PC-3 (cell line): ENCODE measurements at regions not wholly inside any gene's neighbourhood (a gene's known extent, or its start where the extent isn't known, plus 50 kb on each side); places are given as distances from the start of the nearest gene placed in this dataset.

Source experiments
- ATAC-seq: fragments of 200-7000 bp; cut with Tn5 transposase; 2 replicates; pipeline ENCODE4 v1.9.1; 2020; ENCODE audit warnings: mild to moderate bottlenecking, moderate library complexity
- BruUV-seq: library from RNA; stranded (reverse); fragments of 400-500 nt; replicated peaks from 2 replicates; lab custom pipeline; 2021; lab: Mats Ljungman, UMichigan
- CTCF ChIA-PET: fragments of 300-600 bp; sonication (Branson Sonifier 250); formaldehyde crosslinking; loops from one replicate; lab custom pipeline; 2022; ENCODE audit warnings: antibody characterized with exemption; lab: Charles Lee
- POLR2A ChIA-PET: fragments of 300-600 bp; sonication (Branson Sonifier 250); formaldehyde crosslinking; loops from one replicate; lab custom pipeline; 2022; ENCODE audit warnings: antibody characterized with exemption; ENCODE audit not compliant: unreplicated experiment; lab: Charles Lee
- DNase-seq: peaks from one replicate; pipeline ENCODE4 v3.0.0-alpha.2; 2015
- H2AFZ ChIP-seq: fragments of 300-600 bp; sonication (generic); 2 replicates; pipeline ENCODE4 v1.6.0; 2016; ENCODE audit warnings: antibody characterized with exemption, low read length
- H3F3A ChIP-seq: fragments of 300-600 bp; sonication (generic); one replicate; pipeline ENCODE4 v1.6.0; 2017; ENCODE audit warnings: antibody characterized with exemption, low read length, control low read depth, mild to moderate bottlenecking; ENCODE audit not compliant: unreplicated experiment
- H3K27ac ChIP-seq: fragments of 300-600 bp; sonication (generic); 2 replicates; pipeline ENCODE4 v1.5.1; 2016; ENCODE audit warnings: mild to moderate bottlenecking, low read length
- H3K27me3 ChIP-seq: fragments of 300-600 bp; sonication (generic); 2 replicates; pipeline ENCODE4 v1.6.1; 2016; ENCODE audit warnings: low read length, mixed read lengths
- H3K36me3 ChIP-seq: fragments of 300-600 bp; sonication (generic); 2 replicates; pipeline ENCODE4 v1.6.1; 2016; ENCODE audit warnings: low read depth, mixed run types, low read length, mixed read lengths
- H3K4me1 ChIP-seq: fragments of 300-600 bp; sonication (generic); 2 replicates; pipeline ENCODE4 v1.5.1; 2016; ENCODE audit warnings: low read length; ENCODE audit not compliant: insufficient read depth
- H3K4me2 ChIP-seq: fragments of 300-600 bp; sonication (generic); 2 replicates; pipeline ENCODE4 v1.6.0; 2016; ENCODE audit warnings: low read length
- H3K4me3 ChIP-seq: fragments of 300-600 bp; sonication (generic); 2 replicates; pipeline ENCODE4 v1.5.1; 2016; ENCODE audit warnings: mild to moderate bottlenecking, low read length, mixed read lengths
- H3K79me2 ChIP-seq: fragments of 300-600 bp; sonication (generic); 2 replicates; pipeline ENCODE4 v1.6.1; 2017; ENCODE audit warnings: low read length, mixed read lengths
- H3K9ac ChIP-seq: fragments of 300-600 bp; sonication (generic); 2 replicates; pipeline ENCODE4 v1.6.0; 2016; ENCODE audit warnings: mild to moderate bottlenecking, low read length
- H3K9me2 ChIP-seq: fragments of 300-600 bp; sonication (generic); replicated peaks from 2 replicates; pipeline ENCODE4 v1.6.1; 2016; ENCODE audit warnings: mixed run types, low read length, mixed read lengths
- H3K9me3 ChIP-seq: fragments of 300-600 bp; sonication (generic); 2 replicates; pipeline ENCODE4 v1.6.1; 2016; ENCODE audit warnings: low read length, mixed read lengths
- H4K20me1 ChIP-seq: fragments of 300-600 bp; sonication (generic); 2 replicates; pipeline ENCODE4 v1.6.1; 2016; ENCODE audit warnings: low read length, mixed read lengths
- EZH2 ChIP-seq: fragments of 300-600 bp; sonication (generic); IDR thresholded peaks from one replicate; pipeline ENCODE4 v1.6.1; 2017; ENCODE audit warnings: antibody characterized with exemption, mild to moderate bottlenecking, low read length; ENCODE audit not compliant: unreplicated experiment
- EZH2phosphoT487 ChIP-seq: fragments of 300-600 bp; sonication (generic); IDR thresholded peaks from 2 replicates; pipeline ENCODE4 v1.6.1; 2018; ENCODE audit warnings: mild to moderate bottlenecking, antibody characterized with exemption, low read length, borderline replicate concordance
- intact Hi-C: fragments of 100-400 bp; cut with micrococcal nuclease; formaldehyde crosslinking; loops from 2 replicates; pipeline ENCODE4 v1.9.0; 2023
- TF ChIP-seq, protein P1 (sequence below): fragments of 300-600 bp; sonication (generic); conservative IDR thresholded peaks from 2 replicates; pipeline ENCODE4 v1.5.1; 2017; ENCODE audit warnings: antibody characterized with exemption, low read depth, mild to moderate bottlenecking, low read length

DNA sequence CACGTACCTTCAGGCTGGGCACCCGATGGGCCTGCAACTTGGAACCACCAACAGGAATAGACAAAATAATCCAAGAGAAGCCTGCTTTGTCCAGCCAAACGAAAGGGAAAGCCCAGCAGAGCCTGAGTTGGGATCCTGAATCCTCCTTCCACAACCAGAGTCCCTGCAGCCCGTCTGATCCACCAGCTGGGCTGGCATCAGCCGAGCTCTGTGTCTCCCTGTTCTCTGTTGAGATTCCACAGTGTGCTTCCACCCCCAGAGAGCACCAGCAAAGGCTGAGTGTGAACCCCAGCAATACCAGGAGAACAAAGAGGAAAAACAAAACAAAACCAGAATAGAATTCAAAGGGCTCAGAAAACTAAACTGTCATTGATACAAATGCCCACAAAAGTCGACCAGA, 68.8 kb upstream of the PRNP start:
- H3K9me2 ChIP-seq: no peaks in the 10 kb centered on the region
- DNase-seq: no peak
- H2AFZ ChIP-seq: no peak overlapping the region
- H3K79me2 ChIP-seq: no peaks in the 10 kb centered on the region
- H3K4me2 ChIP-seq: no peak overlapping the region
- no peaks in the 10 kb centered on the region for H3K27me3 ChIP-seq
- intact Hi-C loops: loop anchor here (5.0 kb wide), 1 partner anchor 50 kb away; no protein-coding TSS in a partner anchor
- no peak for ATAC-seq
- peaks cover 10% of the 10 kb centered on the region for H3K4me1 ChIP-seq
- ChIA-PET POLR2A (no interaction called here), CTCF (no interaction called here)
- H3K9me3 ChIP-seq: no peaks in the 10 kb centered on the region
- TF ChIP-seq EZH2 (no peak), EZH2phosphoT487 (no peak)
- TF ChIP-seq, protein P1, sequence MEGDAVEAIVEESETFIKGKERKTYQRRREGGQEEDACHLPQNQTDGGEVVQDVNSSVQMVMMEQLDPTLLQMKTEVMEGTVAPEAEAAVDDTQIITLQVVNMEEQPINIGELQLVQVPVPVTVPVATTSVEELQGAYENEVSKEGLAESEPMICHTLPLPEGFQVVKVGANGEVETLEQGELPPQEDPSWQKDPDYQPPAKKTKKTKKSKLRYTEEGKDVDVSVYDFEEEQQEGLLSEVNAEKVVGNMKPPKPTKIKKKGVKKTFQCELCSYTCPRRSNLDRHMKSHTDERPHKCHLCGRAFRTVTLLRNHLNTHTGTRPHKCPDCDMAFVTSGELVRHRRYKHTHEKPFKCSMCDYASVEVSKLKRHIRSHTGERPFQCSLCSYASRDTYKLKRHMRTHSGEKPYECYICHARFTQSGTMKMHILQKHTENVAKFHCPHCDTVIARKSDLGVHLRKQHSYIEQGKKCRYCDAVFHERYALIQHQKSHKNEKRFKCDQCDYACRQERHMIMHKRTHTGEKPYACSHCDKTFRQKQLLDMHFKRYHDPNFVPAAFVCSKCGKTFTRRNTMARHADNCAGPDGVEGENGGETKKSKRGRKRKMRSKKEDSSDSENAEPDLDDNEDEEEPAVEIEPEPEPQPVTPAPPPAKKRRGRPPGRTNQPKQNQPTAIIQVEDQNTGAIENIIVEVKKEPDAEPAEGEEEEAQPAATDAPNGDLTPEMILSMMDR: no peak
- H3K27ac ChIP-seq: no peak overlapping the region
- H3K9ac ChIP-seq: no peak overlapping the region
- no peaks in the 10 kb centered on the region for H4K20me1 ChIP-seq
- no peaks in the 10 kb centered on the region for H3F3A ChIP-seq
- no TSS peak for BruUV-seq
- H3K4me3 ChIP-seq: no peak overlapping the region
- no peaks in the 10 kb centered on the region for H3K36me3 ChIP-seq

GRCh38 chr20:4617019-4617418, 69.2 kb upstream of the PRNP start:
- H3K9ac ChIP-seq: no peak overlapping the region
- TF ChIP-seq EZH2 (no peak), EZH2phosphoT487 (no peak)
- TF ChIP-seq, protein P1: no peak
- H3K27ac ChIP-seq: no peak overlapping the region
- no peaks in the 10 kb centered on the region for H3K9me3 ChIP-seq
- no peaks in the 10 kb centered on the region for H3K79me2 ChIP-seq
- BruUV-seq: no TSS peak
- H3K4me3 ChIP-seq: no peak overlapping the region
- no peaks in the 10 kb centered on the region for H3K27me3 ChIP-seq
- no peaks in the 10 kb centered on the region for H3F3A ChIP-seq
- DNase-seq (no peak), ATAC-seq (no peak)
- intact Hi-C loops: loop anchor here (5.0 kb wide), 1 partner anchor 50 kb away; no protein-coding TSS in a partner anchor
- H2AFZ ChIP-seq: no peak overlapping the region
- no peaks in the 10 kb centered on the region for H3K9me2 ChIP-seq
- no peaks in the 10 kb centered on the region for H3K36me3 ChIP-seq
- peaks cover 10% of the 10 kb centered on the region for H3K4me1 ChIP-seq
- POLR2A ChIA-PET: no interaction called here
- CTCF ChIA-PET: no interaction called here
- H4K20me1 ChIP-seq: no peaks in the 10 kb centered on the region
- no peak overlapping the region for H3K4me2 ChIP-seq

DNA sequence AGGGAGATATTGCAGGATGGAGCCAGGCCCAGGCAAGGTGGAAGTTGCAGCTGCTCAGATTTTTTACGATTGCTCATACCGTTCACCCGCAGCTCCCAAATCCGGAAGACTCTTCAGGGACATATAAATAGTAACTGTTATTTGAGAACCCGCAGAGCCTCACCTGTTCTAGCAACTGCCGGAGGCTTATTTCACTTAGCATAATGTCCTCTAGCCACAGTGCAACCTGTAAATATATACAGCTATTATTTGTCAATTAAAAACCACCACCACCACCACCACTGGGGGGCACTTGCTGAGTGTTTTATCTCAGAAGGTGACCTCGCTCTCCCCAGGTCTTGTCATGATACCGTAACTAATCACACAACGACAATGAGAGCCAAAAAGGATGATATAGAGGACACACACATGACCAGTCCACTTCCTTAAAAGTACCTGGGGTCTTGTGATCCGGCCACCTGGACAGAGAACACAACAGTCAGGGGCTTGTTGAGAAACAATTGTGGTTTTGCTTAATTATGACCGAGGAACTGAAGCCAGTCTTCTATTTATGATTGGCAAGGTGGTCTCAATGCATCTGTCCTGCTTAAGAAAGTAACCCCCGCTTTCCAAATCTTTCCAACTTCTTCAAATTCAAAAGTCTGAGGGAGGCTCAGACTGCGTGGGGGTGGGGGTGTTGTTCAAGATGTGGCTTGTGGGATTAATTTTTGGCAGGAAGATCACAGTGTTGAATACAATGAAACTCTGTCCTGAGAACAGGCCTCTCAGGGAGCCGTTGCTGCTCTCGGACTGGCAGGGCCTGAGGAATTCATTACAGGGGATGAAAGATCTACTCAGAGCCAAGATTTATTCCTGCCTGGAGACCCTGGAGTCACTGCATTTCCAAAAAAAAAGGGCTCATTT, 72.3 kb upstream of the PRNP start:
- no peaks in the 10 kb centered on the region for H3F3A ChIP-seq
- intact Hi-C loops: loop anchor here (1.0 kb wide), 1 partner anchor 106 kb away; no protein-coding TSS in a partner anchor
- ChIA-PET CTCF (interaction anchor here (0.6 to 1.1 kb wide), 8 partner anchors 24 to 303 kb away, joined by 3 to 17 read pairs (median 4); partner anchors contain the start of gene PRND), POLR2A (interaction anchor here (0.6 to 1.0 kb wide), 4 partner anchors 99 to 119 kb away, joined by 3 to 5 read pairs (median 4); no protein-coding TSS in a partner anchor)
- no peak overlapping the region for H3K27ac ChIP-seq
- peak overlapping the region; percentile 42 for H3K4me2 ChIP-seq
- H3K79me2 ChIP-seq: no peaks in the 10 kb centered on the region
- H3K9me3 ChIP-seq: no peaks in the 10 kb centered on the region
- peak overlapping the region; percentile 59 for H2AFZ ChIP-seq
- H3K36me3 ChIP-seq: no peaks in the 10 kb centered on the region
- no peak overlapping the region for H3K9ac ChIP-seq
- no peak overlapping the region for H3K4me3 ChIP-seq
- DNase-seq (peak; percentile 79), ATAC-seq (peak; percentile 91)
- TF ChIP-seq EZH2: no peak
- TF ChIP-seq EZH2phosphoT487: no peak
- TF ChIP-seq, protein P1: peak; percentile 83
- no peaks in the 10 kb centered on the region for H4K20me1 ChIP-seq
- no peaks in the 10 kb centered on the region for H3K9me2 ChIP-seq
- H3K4me1 ChIP-seq: peaks cover 10% of the 10 kb centered on the region
- no peaks in the 10 kb centered on the region for H3K27me3 ChIP-seq
- no TSS peak for BruUV-seq
